Gastroesophageal sphincter (tissue), 3 donors: ENCODE measurements at regions not wholly inside any gene's neighbourhood (a gene's known extent, or its start where the extent isn't known, plus 50 kb on each side); places are given as distances from the start of the nearest gene placed in this dataset.

Experiments used
- CTCF ChIP-seq, 4 experiments: fragments of 200-600 bp in 2 of 4; fragments of 450-650 bp in 2 of 4; sonication (generic) in 1 of 4; IDR thresholded peaks; one replicate each; pipeline ENCODE4 v1.5.1; 2017 to 2019; ENCODE audit warnings: antibody characterized with exemption in 4 of 4, mild to moderate bottlenecking in 2 of 4, moderate library complexity in 2 of 4
- EP300 ChIP-seq: sonication (generic); formaldehyde crosslinking; IDR thresholded peaks from one replicate; pipeline ENCODE4 v1.6.1; 2017; ENCODE audit warnings: antibody characterized with exemption, mild to moderate bottlenecking
- POLR2A ChIP-seq, 2 donors: fragments of 450-650 bp; IDR thresholded peaks; one replicate each; pipeline ENCODE4 v1.6.1; 2017; ENCODE audit warnings: antibody characterized with exemption in 2 of 2, mild to moderate bottlenecking in 2 of 2, moderate library complexity in 1 of 2
- POLR2AphosphoS5 ChIP-seq: sonication (generic); formaldehyde crosslinking; IDR thresholded peaks from one replicate; pipeline ENCODE4 v1.6.1; 2017; ENCODE audit warnings: antibody characterized with exemption

DNA sequence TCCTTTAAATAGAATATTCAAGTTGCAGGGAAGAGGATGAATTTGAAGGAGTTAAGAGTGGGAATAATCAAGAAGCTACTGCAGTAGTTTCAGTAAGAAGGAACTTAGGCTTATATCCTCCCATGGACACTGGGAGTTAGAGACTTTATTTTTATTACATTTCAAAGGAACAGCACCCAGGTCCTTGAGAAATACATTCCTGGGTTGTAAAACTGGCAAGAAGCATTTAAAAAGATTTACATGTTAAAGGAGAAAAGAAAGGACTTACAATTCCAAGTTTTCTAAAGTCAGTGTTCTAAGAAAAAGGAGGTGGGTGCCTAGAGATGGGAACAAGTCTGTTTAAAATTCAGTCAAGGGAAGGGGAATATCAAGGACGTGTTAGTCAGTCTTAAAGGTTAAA is 306.9 kb downstream of the JRKL start:
- TF ChIP-seq POLR2AphosphoS5 (no peak), CTCF (IDR thresholded peaks at IDR 0.05) (no peak), POLR2A (IDR thresholded peaks at IDR 0.05) (no peak), EP300 (no peak)
